Frontal cortex (tissue), 3 donors: ENCODE measurements at regions not wholly inside any gene's neighbourhood (a gene's known extent, or its start where the extent isn't known, plus 50 kb on each side); places are given as distances from the start of the nearest gene placed in this dataset.
"Not testable (repeated sequence)": the region's sequence is repeated elsewhere in the genome, so short reads cannot be mapped to it uniquely, and the experiment has no call there.

ENCODE experiments used
- DNase-seq, 2 donors: peaks; one replicate each; pipeline ENCODE4 v3.0.0; 2012; ENCODE audit warnings: low spot score in 2 of 2
- FAIRE-seq: peaks from 2 replicates; lab custom pipeline; 2012; peaks lifted over from hg19 to GRCh38; lab: Jason Lieb, UNC
- donor health status: control.
- donor health status: control.
- donor health status: control.

GRCh38 chr7:156518466-156518865 is 122.1 kb upstream of the RNF32 start:
- FAIRE-seq (no peak), DNase-seq (no peak)

DNA sequence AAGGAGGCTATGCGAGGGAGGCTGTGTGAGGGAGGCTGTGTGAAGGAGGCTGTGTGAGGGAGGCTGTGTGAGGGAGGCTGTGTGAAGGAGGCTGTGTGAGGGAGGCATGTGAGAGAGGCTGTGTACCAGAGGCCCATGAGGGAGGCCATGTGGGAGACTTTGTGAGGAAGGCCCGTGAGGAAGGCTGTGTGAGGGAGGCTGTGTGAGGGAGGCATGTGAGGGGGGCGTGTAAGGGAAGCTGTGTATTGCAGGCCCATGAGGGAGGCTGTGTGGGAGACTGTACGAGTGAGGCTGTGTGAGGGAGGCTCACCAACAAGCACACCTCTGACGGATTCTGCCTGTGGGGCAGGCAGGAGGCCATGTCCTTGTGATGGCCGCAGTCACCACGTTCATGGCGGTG is 122.7 kb upstream of the RNF32 start:
- not testable (repeated sequence) for FAIRE-seq, DNase-seq

DNA sequence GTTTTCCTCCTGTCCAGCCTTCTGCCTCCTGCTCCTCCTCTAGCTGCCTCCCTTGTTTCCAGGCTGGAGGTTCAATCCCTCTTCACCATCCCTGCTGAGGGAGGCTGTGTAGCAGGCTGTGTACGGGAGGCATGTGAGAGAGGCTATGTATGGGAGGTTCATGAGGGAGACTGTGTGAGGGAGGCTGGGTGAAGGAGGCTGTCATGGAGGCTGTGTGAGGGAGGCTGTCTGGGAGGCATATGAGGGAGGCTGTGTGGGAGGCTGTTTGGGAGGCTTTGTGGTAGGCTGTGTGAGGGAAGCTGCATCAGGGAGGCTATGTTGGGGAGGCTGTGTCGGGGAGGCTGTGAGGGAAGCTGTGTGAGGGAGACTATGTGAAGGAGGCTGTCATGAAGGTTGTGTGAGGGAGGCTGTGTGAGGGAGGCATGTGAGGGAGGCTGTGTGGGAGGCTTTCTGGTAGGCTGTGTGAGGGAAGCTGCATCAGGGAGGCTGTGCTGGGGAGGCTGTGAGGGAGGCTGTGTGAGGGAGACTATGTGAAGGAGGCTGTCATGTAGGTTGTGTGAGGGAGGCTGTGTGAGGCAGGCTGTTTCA is 123.7 kb upstream of the RNF32 start:
- DNase-seq (no peak), FAIRE-seq (no peak)

- peak in 1 of 2 donors; percentile 32 for DNase-seq
- no peak for FAIRE-seq
Measured at GRCh38 chr7:156515911-156516790, 124.4 kb upstream of the RNF32 start.

DNA sequence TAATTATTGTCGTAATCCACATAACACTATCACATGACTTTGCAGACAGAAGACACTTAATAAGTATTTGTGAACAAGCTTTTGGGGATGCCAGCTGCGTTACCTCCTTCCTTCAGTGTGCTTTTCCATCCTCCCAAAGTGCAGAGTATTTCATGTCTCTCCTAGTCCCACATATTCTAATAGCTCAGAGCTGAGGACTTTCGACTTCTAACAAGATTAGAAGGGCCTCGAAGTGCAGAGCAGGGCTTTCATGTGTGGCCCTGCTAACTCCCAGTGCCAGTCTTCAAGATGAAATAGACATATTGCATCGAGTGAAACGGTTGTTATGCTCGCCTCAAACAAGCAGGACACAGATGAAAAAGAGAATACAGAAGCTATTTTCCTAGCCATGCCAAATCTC is 125.7 kb upstream of the RNF32 start:
- DNase-seq (no peak), FAIRE-seq (no peak)

DNA sequence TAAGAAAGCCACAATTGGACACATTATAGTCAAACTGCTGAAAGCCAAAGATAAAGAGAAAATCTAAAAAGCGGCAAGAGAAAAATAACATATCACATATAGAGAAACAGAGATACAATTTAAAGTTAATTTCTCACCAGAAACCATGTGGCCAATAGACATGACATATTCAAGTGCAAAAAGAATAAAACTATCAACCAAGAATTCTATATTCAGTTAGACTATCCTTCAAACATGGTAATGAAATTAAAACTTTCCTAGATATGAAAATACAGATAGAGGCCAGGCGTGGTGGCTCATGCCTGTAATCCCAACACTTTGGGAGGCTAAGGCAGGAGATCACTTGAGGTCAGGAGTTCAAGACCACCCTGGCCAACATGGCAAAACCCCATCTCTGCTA is 129.1 kb upstream of the RNF32 start:
- FAIRE-seq, result no peak
- no peak for DNase-seq

DNA sequence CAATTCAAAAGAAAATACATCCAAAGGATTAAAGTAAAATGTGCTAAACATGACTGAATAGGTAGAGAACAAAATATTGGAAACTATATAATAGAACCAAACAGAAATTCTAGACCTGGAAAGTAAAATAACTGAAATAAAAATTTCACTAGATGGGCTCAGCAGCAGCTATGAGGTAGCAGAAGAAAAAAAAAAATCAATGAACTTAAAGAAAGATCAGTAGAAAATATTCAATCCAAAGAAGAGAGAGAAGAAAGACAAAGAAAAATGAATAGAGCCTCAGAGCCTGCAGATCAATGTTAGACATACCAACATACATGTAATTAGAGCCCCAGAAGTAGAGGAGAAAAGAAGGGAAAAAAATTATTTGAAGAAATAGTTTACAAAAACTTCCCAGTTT is 129.6 kb upstream of the RNF32 start:
- DNase-seq (no peak), FAIRE-seq (no peak)

DNA sequence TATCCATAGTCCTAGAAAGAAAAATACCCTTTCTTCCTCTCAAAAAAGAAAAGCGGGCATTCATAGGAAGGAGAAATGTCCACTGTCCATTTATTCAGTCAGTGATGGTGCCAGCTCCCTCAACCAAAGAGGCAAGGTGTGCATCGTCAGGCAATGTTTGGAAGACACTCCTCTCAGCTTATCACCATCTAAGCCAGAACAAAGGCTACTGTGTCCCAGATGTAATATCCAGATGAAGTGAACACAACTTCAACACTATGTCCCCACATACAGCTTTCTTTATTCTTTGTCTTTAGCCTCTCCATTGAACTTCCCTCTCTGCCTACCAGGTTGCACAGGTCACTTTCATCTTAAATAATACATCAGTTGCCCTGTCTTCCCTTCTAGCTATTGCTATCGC is 131.4 kb upstream of the RNF32 start:
- no peak for DNase-seq
- FAIRE-seq, result no peak

GRCh38 chr7:156505876-156506275 is 134.7 kb upstream of the RNF32 start:
- no peak for DNase-seq
- FAIRE-seq, result no peak

DNA sequence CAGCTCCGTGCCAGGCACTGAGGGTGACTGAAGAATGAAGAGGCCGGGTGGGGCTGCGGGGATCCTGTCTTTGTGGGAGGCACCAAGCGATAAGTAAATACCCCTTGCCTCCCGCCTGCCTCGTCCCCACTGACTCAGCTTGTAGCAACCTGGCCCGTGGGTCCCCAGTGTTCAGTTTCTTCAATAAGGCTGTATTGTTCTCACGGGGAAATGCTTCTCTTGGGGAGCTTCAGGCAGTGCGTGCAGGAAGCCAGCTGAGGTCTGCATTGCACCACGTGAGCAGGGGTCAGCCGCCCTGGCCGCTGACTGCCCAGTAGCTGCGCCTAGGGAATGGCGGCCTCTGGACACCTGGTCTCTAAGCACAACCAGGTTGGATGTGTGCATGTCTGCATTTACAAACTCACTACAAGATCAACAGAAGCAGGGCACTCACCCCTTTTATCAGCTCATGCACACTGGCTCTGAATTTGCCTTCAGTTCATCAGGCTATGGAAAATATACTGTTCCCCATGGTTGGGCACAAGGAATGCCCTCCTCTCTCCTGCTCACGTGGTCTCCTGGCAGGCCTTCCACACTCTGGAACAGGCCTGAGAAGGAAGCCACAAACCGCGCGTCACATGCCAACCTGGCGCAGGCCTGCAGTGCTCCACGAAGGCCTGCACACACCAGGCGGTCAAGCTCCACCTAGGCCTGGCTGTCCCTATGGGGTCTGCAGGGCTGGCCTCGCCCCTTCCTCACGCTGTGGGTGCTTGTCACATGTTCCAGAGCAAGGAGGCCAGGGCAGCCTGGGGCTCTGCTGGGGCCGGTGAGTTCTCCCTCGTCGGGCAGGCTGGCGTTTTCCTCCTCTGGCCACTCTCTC is 135.7 kb upstream of the RNF32 start:
- FAIRE-seq, result no peak
- no peak for DNase-seq

GRCh38 chr7:156504006-156504405 is 136.6 kb upstream of the RNF32 start:
- DNase-seq (no peak), FAIRE-seq (no peak)

- no peak for FAIRE-seq
Measured at GRCh38 chr7:156503196-156503595, 137.4 kb upstream of the RNF32 start.

DNA sequence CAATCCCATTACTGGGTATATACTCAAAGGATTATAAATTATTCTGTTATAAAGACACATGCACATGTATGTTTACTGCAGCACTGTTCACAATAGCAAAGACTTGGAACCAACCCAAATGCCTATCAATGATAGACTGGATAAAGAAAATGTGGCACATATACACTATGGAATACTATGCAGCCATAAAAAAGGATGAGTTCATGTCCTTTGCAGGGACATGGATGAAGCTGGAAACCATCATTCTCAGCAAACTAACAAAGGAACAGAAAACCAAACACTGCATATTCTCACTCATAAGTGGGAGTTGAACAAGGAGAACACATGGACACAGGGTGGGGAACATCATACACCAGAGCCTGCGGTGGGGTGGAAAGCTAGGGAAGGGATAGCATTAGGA is 138.8 kb upstream of the RNF32 start:
- not testable (repeated sequence) for FAIRE-seq, DNase-seq

More at GRCh38 chr7:156503196-156503595, 137.4 kb upstream of the RNF32 start:
- no peak for DNase-seq

GRCh38 chr7:156499247-156499881 is 141.2 kb upstream of the RNF32 start:
- DNase-seq (no peak), FAIRE-seq (no peak)

- no peak for DNase-seq
- no peak for FAIRE-seq
Measured at GRCh38 chr7:156497776-156498509, 142.6 kb upstream of the RNF32 start.

- FAIRE-seq, result no peak
- no peak for DNase-seq
Measured at GRCh38 chr7:156496865-156497264, 143.7 kb upstream of the RNF32 start.

DNA sequence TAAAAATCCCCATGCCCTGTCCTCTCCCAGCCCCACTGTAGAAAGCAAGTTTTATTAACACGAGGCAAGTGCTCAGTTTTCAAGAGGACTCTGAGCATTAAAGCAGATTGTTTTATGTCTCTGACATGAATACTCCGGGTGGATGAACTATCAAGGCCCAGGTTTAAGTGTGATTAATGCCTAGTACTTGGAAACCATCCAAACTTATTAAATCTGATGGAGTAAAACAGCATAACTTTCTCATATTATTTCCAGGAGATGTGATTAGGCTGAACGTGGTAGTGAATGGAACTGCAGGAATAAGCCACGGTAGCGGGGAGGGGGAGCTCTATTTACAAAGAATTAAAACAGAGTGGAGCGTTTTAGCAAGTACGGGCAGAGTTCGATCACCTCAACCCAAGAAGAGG is 144.2 kb upstream of the RNF32 start:
- DNase-seq (no peak), FAIRE-seq (no peak)

- FAIRE-seq (no peak), DNase-seq (no peak)
Measured at GRCh38 chr7:156494960-156495359, 145.6 kb upstream of the RNF32 start.

- DNase-seq (no peak), FAIRE-seq (no peak)
Measured at GRCh38 chr7:156493942-156494341, 146.6 kb upstream of the RNF32 start.
